ENCODE measurements at regions not wholly inside any gene's neighbourhood (a gene's known extent, or its start where the extent isn't known, plus 50 kb on each side); places are given as distances from the start of the nearest gene placed in this dataset.
"Not testable (repeated sequence)": the region's sequence is repeated elsewhere in the genome, so short reads cannot be mapped to it uniquely, and the experiment has no call there.

- no peak for TF ChIP-seq CTCF (IDR thresholded peaks at IDR 0.05; ENCODE audit: low read depth, low read length)
- H3K4me3 ChIP-seq (ENCODE audit: low read depth, low read length), result no peak overlapping the region
Measured at GRCh38 chr11:38680166-38680565, 2082.1 kb upstream of the RAG2 start.

GRCh38 chr11:38672445-38672844 lies 2074.4 kb upstream of the RAG2 start:
- no peak overlapping the region for H3K4me3 ChIP-seq (ENCODE audit: low read depth, low read length)
- no peak for TF ChIP-seq CTCF (IDR thresholded peaks at IDR 0.05; ENCODE audit: low read depth, low read length)

- no peak overlapping the region for H3K4me3 ChIP-seq (ENCODE audit: low read depth, low read length)
- TF ChIP-seq CTCF (IDR thresholded peaks at IDR 0.05; ENCODE audit: low read depth, low read length), result no peak
Measured at GRCh38 chr11:38667359-38667758, 2069.3 kb upstream of the RAG2 start.

GRCh38 chr11:38648604-38649003 lies 2050.6 kb upstream of the RAG2 start:
- no peak for TF ChIP-seq CTCF (IDR thresholded peaks at IDR 0.05; ENCODE audit: low read depth, low read length)
- no peak overlapping the region for H3K4me3 ChIP-seq (ENCODE audit: low read depth, low read length)

GRCh38 chr11:38646382-38646781 lies 2048.3 kb upstream of the RAG2 start:
- no peak for TF ChIP-seq CTCF (IDR thresholded peaks at IDR 0.05; ENCODE audit: low read depth, low read length)
- no peak overlapping the region for H3K4me3 ChIP-seq (ENCODE audit: low read depth, low read length)

- TF ChIP-seq CTCF (IDR thresholded peaks at IDR 0.05; ENCODE audit: low read depth, low read length), result no peak
- no peak overlapping the region for H3K4me3 ChIP-seq (ENCODE audit: low read depth, low read length)
Measured at GRCh38 chr11:38640854-38641253, 2042.8 kb upstream of the RAG2 start.

GRCh38 chr11:38612701-38613100 lies 2014.7 kb upstream of the RAG2 start:
- TF ChIP-seq CTCF (IDR thresholded peaks at IDR 0.05; ENCODE audit: low read depth, low read length), result no peak
- H3K4me3 ChIP-seq (ENCODE audit: low read depth, low read length), result no peak overlapping the region

GRCh38 chr11:38601371-38601770 lies 2003.3 kb upstream of the RAG2 start:
- not testable (repeated sequence) for H3K4me3 ChIP-seq (ENCODE audit: low read depth, low read length)

All from WI38 (cell line).